Pancreas (tissue), 10 donors: ENCODE measurements at regions not wholly inside any gene's neighbourhood (a gene's known extent, or its start where the extent isn't known, plus 50 kb on each side); places are given as distances from the start of the nearest gene placed in this dataset.

Source experiments
- ATAC-seq, 4 donors: fragments of 200-7000 bp; cut with Tn5 transposase; one replicate each; pipeline versions ENCODE4 v1.8.0 to v1.9.1; 2020; ENCODE audit warnings: mild to moderate bottlenecking in 4 of 4, moderate library complexity in 4 of 4
- DNase-seq, 6 donors: peaks; one replicate each; pipeline ENCODE4 v3.0.0-alpha.2; 2020
- FAIRE-seq: peaks from 2 replicates; lab custom pipeline; 2012; peaks lifted over from hg19 to GRCh38; lab: Jason Lieb, UNC
- H3K27ac ChIP-seq, 4 donors: fragments of 200-600 bp; sonication (generic); 1 replicate in 3 of 4; 2 replicates in 1 of 4; pipeline versions ENCODE4 v1.5.0 to v1.8.0; 2020
- H3K27me3 ChIP-seq, 4 donors: fragments of 200-600 bp; one replicate each; pipeline ENCODE4 v1.8.0; 2021
- H3K36me3 ChIP-seq, 3 donors: fragments of 200-600 bp; sonication (generic) in 1 of 3; one replicate each; pipeline versions ENCODE4 v1.5.0 to v1.8.0; 2020 to 2021
- H3K4me1 ChIP-seq, 3 donors: fragments of 200-600 bp; one replicate each; pipeline ENCODE4 v1.8.0; 2021
- H3K4me3 ChIP-seq, 4 donors: fragments of 200-600 bp; sonication (generic) in 2 of 4; one replicate each; pipeline versions ENCODE4 v1.5.0 to v1.8.0; 2020 to 2021
- H3K9me3 ChIP-seq, 4 donors: fragments of 200-600 bp; one replicate each; pipeline ENCODE4 v1.8.0; 2021
- CTCF ChIP-seq, 4 donors: fragments of 200-600 bp; sonication (generic) in 3 of 4; IDR thresholded peaks; one replicate each; pipeline versions ENCODE4 v1.5.0 to v1.8.0; 2021; ENCODE audit warnings: antibody characterized with exemption in 4 of 4
- WGBS, 2 donors: extraction: QIAGEN DNeasy Blood & Tissue Kit; methylation state at CpG; one replicate each; pipeline ENCODE4 v1.1.7; 2013; 5-methylcytosine and 5-hydroxymethylcytosine counted together
- intact Hi-C, 3 donors: fragments of 100-400 bp; cut with DNase I; formaldehyde crosslinking; loops; one replicate each; pipeline versions ENCODE4 v1.11.1 to v1.14.2; 2022
- donor health status: healthy with polysubstance abuse.
- donor health status: DM: no; HTN: no; CAD: no; lungs with moderate emphysema.
- donor health status: DM: no; HTN: no; CAD: no.
- donor health status: control.
- donor health status: control.
- donor health status: Bipolar disorder and iron deficiency.
- donor health status: DM: yes; HTN: yes; CAD: no.
- donor health status: DM: no; HTN: no; CAD: no.
- donor health status: DM: no; HTN: no; CAD: no.
- donor health status: DM: yes; HTN: yes; CAD: no.

- intact Hi-C loops = no loop called here
- DNase-seq = no peak
- no peaks in the 10 kb centered on the region for H3K36me3 ChIP-seq
- H3K27ac ChIP-seq = no peak overlapping the region
- H3K27me3 ChIP-seq = no peaks in the 10 kb centered on the region
- TF ChIP-seq CTCF (IDR thresholded peaks at IDR 0.05) = no peak
- FAIRE-seq = no peak
- no peaks in the 10 kb centered on the region for H3K4me1 ChIP-seq
- H3K9me3 ChIP-seq = no peaks in the 10 kb centered on the region
- no peak for ATAC-seq
- no peak overlapping the region for H3K4me3 ChIP-seq
Measured at GRCh38 chr10:57288754-57289153, 927.7 kb upstream of the ZWINT start.

- Histone ChIP-seq H3K4me3 (no peak overlapping the region), H3K4me1 (no peaks in the 10 kb centered on the region), H3K27me3 (no peaks in the 10 kb centered on the region), H3K27ac (no peak overlapping the region), H3K9me3 (no peaks in the 10 kb centered on the region), H3K36me3 (no peaks in the 10 kb centered on the region)
- no peak for TF ChIP-seq CTCF (IDR thresholded peaks at IDR 0.05)
- ATAC-seq = no peak
- WGBS, 2 donors = 26 to 35% methylated on average over 3 of the region's 3 CpGs
- intact Hi-C loops = no loop called here
- DNase-seq = no peak
- FAIRE-seq = no peak
Measured at GRCh38 chr10:57262892-57263291, 901.8 kb upstream of the ZWINT start.

- H3K4me3 ChIP-seq = no peak overlapping the region
- H3K4me1 ChIP-seq = no peaks in the 10 kb centered on the region
- no peak for TF ChIP-seq CTCF (IDR thresholded peaks at IDR 0.05)
- H3K27ac ChIP-seq = no peak overlapping the region
- no peaks in the 10 kb centered on the region for H3K36me3 ChIP-seq
- intact Hi-C loops = no loop called here
- no peaks in the 10 kb centered on the region for H3K9me3 ChIP-seq
- FAIRE-seq (no peak), ATAC-seq (no peak), DNase-seq (no peak)
- no peaks in the 10 kb centered on the region for H3K27me3 ChIP-seq
- WGBS, 2 donors = 60 to 71% methylated on average over 2 of the region's 2 CpGs
Measured at GRCh38 chr10:57260175-57260574, 899.1 kb upstream of the ZWINT start.

- Histone ChIP-seq H3K27me3 (no peaks in the 10 kb centered on the region), H3K4me1 (no peaks in the 10 kb centered on the region), H3K9me3 (no peaks in the 10 kb centered on the region), H3K27ac (no peak overlapping the region), H3K36me3 (no peaks in the 10 kb centered on the region), H3K4me3 (no peak overlapping the region)
- WGBS, 2 donors = 81 to 89% methylated on average over 32 of the region's 32 CpGs
- no peak for FAIRE-seq
- TF ChIP-seq CTCF (IDR thresholded peaks at IDR 0.05) = no peak
- intact Hi-C loops = no loop called here
- DNase-seq = peak in 1 of 6 donors; percentile 71
- ATAC-seq = no peak
Measured at GRCh38 chr10:57249615-57250281, 888.7 kb upstream of the ZWINT start.

GRCh38 chr10:57247271-57247670, 886.2 kb upstream of the ZWINT start:
- H3K36me3 ChIP-seq = no peaks in the 10 kb centered on the region
- no peak overlapping the region for H3K4me3 ChIP-seq
- no peak for FAIRE-seq
- no peak overlapping the region for H3K27ac ChIP-seq
- intact Hi-C loops = no loop called here
- no peaks in the 10 kb centered on the region for H3K9me3 ChIP-seq
- no peak for TF ChIP-seq CTCF (IDR thresholded peaks at IDR 0.05)
- WGBS, 2 donors = 31 to 33% methylated on average over 4 of the region's 4 CpGs
- H3K4me1 ChIP-seq = no peaks in the 10 kb centered on the region
- no peaks in the 10 kb centered on the region for H3K27me3 ChIP-seq
- ATAC-seq = no peak
- DNase-seq = no peak
